BLaER1 treated with 17β-estradiol and CSF1 and Interleukin-3, amounts not matched to agents 10 nM and 100 nM (cell line): ENCODE measurements at regions not wholly inside any gene's neighbourhood (a gene's known extent, or its start where the extent isn't known, plus 50 kb on each side); places are given as distances from the start of the nearest gene placed in this dataset.

Experiments used
- H3K27ac ChIP-seq, 11 experiments: shearing (Covaris generic); formaldehyde crosslinking; 2 replicates each; pipeline ENCODE4 v1.8.1; 2022
- H3K27me3 ChIP-seq, 11 experiments: shearing (Covaris generic); formaldehyde crosslinking; 2 replicates each; pipeline ENCODE4 v1.8.1; 2022
- H3K36me3 ChIP-seq, 11 experiments: shearing (Covaris generic); formaldehyde crosslinking; 2 replicates each; pipeline ENCODE4 v1.8.1; 2022
- H3K4me1 ChIP-seq, 10 experiments: shearing (Covaris generic); formaldehyde crosslinking; 2 replicates each; pipeline ENCODE4 v1.8.1; 2022
- H3K4me2 ChIP-seq, 11 experiments: shearing (Covaris generic); formaldehyde crosslinking; 2 replicates each; pipeline ENCODE4 v1.8.1; 2022
- H3K4me3 ChIP-seq, 10 experiments: shearing (Covaris generic); formaldehyde crosslinking; 2 replicates each; pipeline ENCODE4 v1.8.1; 2022
- H3K9ac ChIP-seq, 11 experiments: shearing (Covaris generic); formaldehyde crosslinking; 2 replicates each; pipeline ENCODE4 v1.8.1; 2022
- H3K9me3 ChIP-seq, 11 experiments: shearing (Covaris generic); formaldehyde crosslinking; replicated peaks in 1 of 11; 2 replicates each; pipeline ENCODE4 v1.8.1; 2022
- H4K20me1 ChIP-seq, 11 experiments: shearing (Covaris generic); formaldehyde crosslinking; 2 replicates each; pipeline ENCODE4 v1.8.1; 2022
- Cebpa-rat ChIP-seq, 11 experiments: shearing (Covaris generic); IDR thresholded peaks; 2 replicates each; pipeline ENCODE4 v1.8.1; 2022

DNA sequence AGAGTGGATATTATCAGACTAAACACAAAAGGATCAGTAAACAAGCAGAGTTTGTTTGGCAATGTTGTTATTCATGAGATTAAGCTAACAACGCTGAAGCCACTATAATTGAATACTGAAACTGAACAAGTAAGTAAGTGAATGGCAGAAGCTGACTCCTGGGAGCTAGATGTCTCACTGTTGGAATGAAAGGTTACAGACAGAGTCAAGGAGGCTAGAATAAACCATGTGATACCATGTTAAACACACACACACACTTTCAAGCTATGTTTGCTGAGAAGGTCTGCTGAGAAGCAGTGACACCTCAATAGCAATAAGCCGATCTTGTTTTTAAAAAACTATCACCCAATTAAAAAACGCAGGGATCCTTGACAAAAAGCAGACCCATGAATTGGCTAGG is 1609.4 kb upstream of the MIR17HG start:
- Histone ChIP-seq H3K4me3 (no peak overlapping the region), H3K4me1 (no peaks in the 10 kb centered on the region)

DNA sequence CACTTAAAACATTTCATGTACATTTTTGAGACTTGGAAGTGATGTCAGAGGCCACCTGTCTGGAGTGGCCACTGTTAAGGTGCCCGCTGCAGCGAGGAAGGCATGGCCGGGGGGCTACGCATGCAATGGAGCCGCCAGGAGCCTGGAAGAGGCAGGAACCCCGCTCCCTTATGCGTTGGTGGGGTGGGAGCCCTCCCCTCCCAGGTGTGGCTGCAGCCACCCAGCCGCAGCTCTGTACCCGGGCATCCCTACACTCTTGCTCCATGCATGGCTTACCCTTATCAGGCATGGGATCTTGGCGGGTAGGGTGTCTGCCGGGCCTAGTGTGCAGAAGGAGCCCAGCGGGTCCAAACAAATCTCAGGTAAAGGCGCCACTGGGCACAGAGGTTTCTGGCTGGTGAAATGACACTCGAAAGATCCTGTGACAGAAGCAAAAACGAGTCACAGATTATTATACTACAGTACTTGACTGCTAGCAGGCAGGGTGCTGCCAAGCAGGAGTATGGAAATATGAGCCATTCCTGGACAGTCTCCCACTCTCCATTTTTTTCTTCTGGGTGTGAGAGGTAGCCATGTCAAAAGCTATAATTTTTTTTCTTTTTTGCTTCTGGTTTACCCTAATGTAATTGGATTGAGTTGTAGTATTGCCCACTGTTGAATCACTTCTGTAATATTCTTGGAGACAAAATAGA is 1606.3 kb upstream of the MIR17HG start:
- H4K20me1 ChIP-seq = no peaks in the 10 kb centered on the region
- H3K4me3 ChIP-seq = no peak overlapping the region
- H3K4me2 ChIP-seq = no peak overlapping the region
- H3K4me1 ChIP-seq = no peaks in the 10 kb centered on the region
- no peaks in the 10 kb centered on the region for H3K9me3 ChIP-seq
- TF ChIP-seq Cebpa-rat (IDR thresholded peaks at IDR 0.05) = no peak
- no peak overlapping the region for H3K27ac ChIP-seq
- H3K36me3 ChIP-seq = no peaks in the 10 kb centered on the region
- no peaks in the 10 kb centered on the region for H3K27me3 ChIP-seq
- no peak overlapping the region for H3K9ac ChIP-seq

More for the DNA sequence above, 1609.4 kb upstream of the MIR17HG start:
- no peaks in the 10 kb centered on the region for H3K36me3 ChIP-seq
- H3K9ac ChIP-seq = no peak overlapping the region
- no peaks in the 10 kb centered on the region for H3K27me3 ChIP-seq
- no peaks in the 10 kb centered on the region for H4K20me1 ChIP-seq
- H3K9me3 ChIP-seq = no peaks in the 10 kb centered on the region
- H3K27ac ChIP-seq = no peak overlapping the region
- no peak overlapping the region for H3K4me2 ChIP-seq
- TF ChIP-seq Cebpa-rat (IDR thresholded peaks at IDR 0.05) = no peak

DNA sequence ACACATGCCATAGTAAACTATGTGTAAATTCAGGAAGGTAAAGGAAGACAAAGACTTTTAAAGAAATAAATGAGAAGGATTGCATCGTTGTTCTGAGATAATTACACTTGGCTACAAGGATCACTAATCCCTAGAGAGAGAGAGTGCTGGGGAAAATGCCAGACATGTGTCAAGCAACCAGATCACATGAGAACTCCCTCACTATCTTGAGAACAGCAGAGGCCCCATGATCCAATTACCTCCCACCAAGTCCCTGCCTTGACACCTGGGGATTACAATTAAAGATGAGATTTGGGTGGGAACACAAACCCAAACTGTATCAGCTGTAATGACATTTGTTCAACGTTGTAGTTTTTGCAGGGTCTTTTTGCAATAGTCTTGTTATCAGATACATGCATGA is 1600.9 kb upstream of the MIR17HG start:
- Histone ChIP-seq H3K4me1 (peaks cover 0 to 10% (median 0%) of the 10 kb centered on the region in 10 experiments; a peak in 4 of 20 replicates), H3K27me3 (no peaks in the 10 kb centered on the region), H4K20me1 (no peaks in the 10 kb centered on the region), H3K4me2 (no peak overlapping the region), H3K9ac (no peak overlapping the region), H3K36me3 (no peaks in the 10 kb centered on the region), H3K27ac (no peak overlapping the region), H3K9me3 (no peaks in the 10 kb centered on the region), H3K4me3 (no peak overlapping the region)
- TF ChIP-seq Cebpa-rat (IDR thresholded peaks at IDR 0.05) = no peak

DNA sequence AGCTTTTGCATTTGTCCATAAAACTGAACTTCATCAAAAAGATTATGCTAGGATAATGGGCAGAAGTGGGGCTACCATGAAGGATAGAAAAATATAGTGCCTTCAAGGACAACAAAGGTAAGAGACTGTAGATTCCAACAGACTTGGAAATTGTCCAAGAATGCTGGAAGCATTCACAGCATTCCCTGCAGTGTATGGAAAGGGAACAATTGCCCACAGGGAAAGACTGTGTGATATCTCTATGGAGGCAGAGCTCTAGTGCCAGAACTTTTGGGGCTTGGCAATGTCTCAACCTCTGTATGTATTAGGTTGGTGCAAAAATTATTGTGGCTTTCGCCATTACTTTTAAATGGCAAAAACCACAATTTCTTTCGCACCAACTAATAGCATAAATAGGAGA is 1598.8 kb upstream of the MIR17HG start:
- H3K4me3 ChIP-seq = no peak overlapping the region
- H3K4me1 ChIP-seq = peaks cover 0 to 10% (median 0%) of the 10 kb centered on the region in 10 experiments; a peak in 4 of 20 replicates
- H3K36me3 ChIP-seq = no peaks in the 10 kb centered on the region
- no peak overlapping the region; a peak in 1 of 22 replicates for H3K4me2 ChIP-seq
- no peak overlapping the region for H3K27ac ChIP-seq
- no peaks in the 10 kb centered on the region for H4K20me1 ChIP-seq
- no peak for TF ChIP-seq Cebpa-rat (IDR thresholded peaks at IDR 0.05)
- H3K27me3 ChIP-seq = no peaks in the 10 kb centered on the region
- H3K9ac ChIP-seq = no peak overlapping the region
- H3K9me3 ChIP-seq = no peaks in the 10 kb centered on the region

DNA sequence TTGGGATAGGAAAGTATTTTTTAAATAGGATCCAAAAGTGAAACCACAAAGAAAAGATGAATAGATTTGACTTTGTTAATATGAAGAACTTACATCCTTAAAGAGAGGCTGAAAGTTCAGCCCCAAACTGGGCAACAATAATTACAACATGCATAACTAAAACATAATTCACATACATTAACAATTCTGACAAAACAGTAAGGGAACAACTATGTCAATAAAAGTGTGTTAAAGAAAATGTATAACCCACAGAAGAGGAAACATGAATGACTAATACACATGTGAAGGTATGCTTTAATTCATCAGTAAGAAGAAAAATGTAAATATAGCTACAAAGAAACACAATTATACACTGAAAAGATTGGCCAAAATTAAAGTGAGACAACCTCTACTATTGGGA is 1597.6 kb upstream of the MIR17HG start:
- TF ChIP-seq Cebpa-rat (IDR thresholded peaks at IDR 0.05) = no peak
- no peaks in the 10 kb centered on the region for H3K9me3 ChIP-seq
- no peak overlapping the region for H3K9ac ChIP-seq
- no peaks in the 10 kb centered on the region for H3K27me3 ChIP-seq
- peaks cover 0 to 10% (median 0%) of the 10 kb centered on the region in 10 experiments; a peak in 4 of 20 replicates for H3K4me1 ChIP-seq
- H3K4me2 ChIP-seq = no peak overlapping the region
- H3K4me3 ChIP-seq = no peak overlapping the region
- H3K36me3 ChIP-seq = no peaks in the 10 kb centered on the region
- no peaks in the 10 kb centered on the region for H4K20me1 ChIP-seq
- no peak overlapping the region for H3K27ac ChIP-seq

DNA sequence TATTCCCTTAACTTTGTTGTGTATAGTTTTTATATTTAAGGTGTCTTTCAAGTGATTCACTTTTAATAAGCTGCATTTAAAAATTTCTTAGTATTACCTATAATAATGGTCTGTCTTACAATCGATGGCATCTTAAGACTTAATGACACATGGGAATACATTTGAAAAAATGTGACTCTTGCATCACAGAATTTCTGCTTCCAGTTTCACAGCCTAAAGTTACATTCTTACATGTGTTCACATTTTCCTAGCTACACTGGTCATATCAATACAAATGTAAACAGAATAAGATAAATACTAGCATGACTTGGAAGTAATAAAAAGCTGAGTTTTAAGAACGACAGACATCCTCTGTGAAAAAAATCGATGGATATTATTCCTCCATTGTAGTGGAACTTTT is 1597.1 kb upstream of the MIR17HG start:
- no peak for TF ChIP-seq Cebpa-rat (IDR thresholded peaks at IDR 0.05)
- no peak overlapping the region for H3K4me3 ChIP-seq
- no peak overlapping the region for H3K27ac ChIP-seq
- H3K9ac ChIP-seq = no peak overlapping the region
- H3K27me3 ChIP-seq = no peaks in the 10 kb centered on the region
- H4K20me1 ChIP-seq = no peaks in the 10 kb centered on the region
- H3K4me1 ChIP-seq = peaks cover 0 to 10% (median 0%) of the 10 kb centered on the region in 10 experiments; a peak in 4 of 20 replicates
- no peaks in the 10 kb centered on the region for H3K36me3 ChIP-seq
- H3K4me2 ChIP-seq = no peak overlapping the region
- H3K9me3 ChIP-seq = no peaks in the 10 kb centered on the region; a peak in 1 of 22 replicates

DNA sequence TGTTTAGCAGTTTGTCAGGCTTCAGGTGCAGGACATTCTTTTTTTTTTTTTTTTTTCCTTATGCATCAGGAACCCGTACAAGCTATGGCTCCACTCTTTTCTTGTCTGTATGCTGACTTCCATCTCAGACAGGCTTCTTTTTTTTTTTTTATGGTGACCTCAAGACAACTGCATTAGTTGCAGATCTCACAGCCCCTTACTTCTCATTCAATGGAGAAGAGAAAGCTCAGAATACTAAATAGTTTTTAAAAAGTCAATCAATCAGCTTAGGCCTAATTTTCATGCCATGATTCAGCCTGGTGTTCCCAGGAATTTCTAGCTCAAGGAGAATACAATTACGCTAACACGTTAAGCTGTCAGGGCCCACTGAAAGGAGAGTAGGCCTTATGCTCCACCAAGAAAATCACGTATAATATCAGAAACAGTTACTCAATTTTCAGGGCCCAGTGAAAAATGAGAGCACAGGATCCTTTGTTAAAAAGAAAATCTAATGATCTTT is 1596.0 kb upstream of the MIR17HG start:
- H3K9ac ChIP-seq = no peak overlapping the region
- H3K9me3 ChIP-seq = peaks cover 9 to 11% (median 10%) of the 10 kb centered on the region in 11 experiments
- peaks cover 0 to 16% (median 2%) of the 10 kb centered on the region in 10 experiments; a peak in 8 of 20 replicates for H3K4me1 ChIP-seq
- H4K20me1 ChIP-seq = no peaks in the 10 kb centered on the region
- TF ChIP-seq Cebpa-rat (IDR thresholded peaks at IDR 0.05) = no peak
- no peaks in the 10 kb centered on the region for H3K36me3 ChIP-seq
- H3K27me3 ChIP-seq = no peaks in the 10 kb centered on the region
- no peak overlapping the region for H3K4me2 ChIP-seq
- H3K4me3 ChIP-seq = no peak overlapping the region
- no peak overlapping the region for H3K27ac ChIP-seq

DNA sequence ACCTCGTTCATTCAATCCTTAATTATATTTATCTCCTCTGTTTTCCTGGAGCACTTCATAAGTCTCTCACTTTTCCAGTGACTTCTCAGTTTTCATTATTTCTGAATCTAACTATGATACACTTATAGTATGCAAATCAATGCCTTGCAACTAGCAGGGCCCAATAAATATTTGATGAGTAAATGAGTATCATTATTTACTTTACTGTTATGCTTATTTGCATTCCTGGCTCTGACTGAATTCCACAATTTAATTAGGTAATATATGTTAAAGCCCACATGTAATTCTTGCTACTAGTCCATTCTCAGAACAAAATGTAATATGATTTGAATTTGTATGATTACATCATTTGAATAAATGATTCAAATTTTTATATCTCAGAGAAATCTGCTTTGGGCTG is 1595.1 kb upstream of the MIR17HG start:
- H4K20me1 ChIP-seq = no peaks in the 10 kb centered on the region

DNA sequence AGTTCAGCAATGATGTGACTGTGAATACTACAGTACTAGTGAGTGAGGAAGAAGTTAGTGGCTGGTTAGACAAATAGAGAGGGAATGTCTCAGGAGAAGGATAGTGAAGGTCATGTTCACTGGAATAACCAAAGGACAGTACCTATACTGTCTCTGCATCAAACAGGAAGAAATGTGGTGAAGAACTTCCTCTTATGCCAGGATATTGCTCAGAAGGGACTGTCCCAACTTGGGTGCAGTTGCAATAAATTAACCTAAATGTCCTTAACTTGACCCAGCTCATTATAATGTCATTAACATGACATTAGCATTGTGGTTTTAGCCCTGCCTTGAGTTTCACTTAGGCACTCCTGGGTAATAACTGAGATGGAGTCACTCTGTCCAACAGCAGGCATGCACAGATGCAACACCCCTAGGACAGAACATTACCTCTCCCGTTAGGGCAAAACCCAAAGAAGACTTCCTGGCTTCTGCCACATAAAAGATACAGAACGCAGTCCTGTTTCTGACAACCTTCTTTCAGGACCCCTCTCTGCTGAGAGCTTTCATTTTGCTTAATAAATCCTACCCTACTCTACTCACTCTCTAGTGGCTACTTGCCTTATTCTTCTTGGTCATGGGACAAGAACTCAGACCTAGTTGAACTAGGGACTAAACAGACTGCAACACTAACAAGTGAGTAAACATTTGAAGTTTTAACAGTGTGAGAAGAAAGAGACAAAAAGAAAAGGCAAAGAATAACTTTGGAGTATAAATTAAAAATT is 1591.6 kb upstream of the MIR17HG start:
- H3K4me3 ChIP-seq = no peak overlapping the region
- TF ChIP-seq Cebpa-rat (IDR thresholded peaks at IDR 0.05) = peak in 1 of 11 experiments; percentile 28; a peak in 1 of 22 replicates
- H3K4me1 ChIP-seq = peaks cover 0 to 6% (median 2%) of the 10 kb centered on the region in 10 experiments; a peak in 6 of 20 replicates
- peaks cover 10 to 13% (median 11%) of the 10 kb centered on the region in 11 experiments for H3K9me3 ChIP-seq
- H3K36me3 ChIP-seq = no peaks in the 10 kb centered on the region
- no peak overlapping the region for H3K27ac ChIP-seq
- peak overlapping the region in 5 of 11 experiments; percentile 0 to 46 (median 16); a peak in 6 of 22 replicates for H3K4me2 ChIP-seq
- no peaks in the 10 kb centered on the region for H4K20me1 ChIP-seq
- H3K9ac ChIP-seq = no peak overlapping the region
- H3K27me3 ChIP-seq = no peaks in the 10 kb centered on the region

More for the DNA sequence above, 1595.1 kb upstream of the MIR17HG start:
- no peak overlapping the region for H3K4me2 ChIP-seq
- H3K27ac ChIP-seq = no peak overlapping the region
- H3K4me3 ChIP-seq = no peak overlapping the region
- peaks cover 10 to 13% (median 11%) of the 10 kb centered on the region in 11 experiments for H3K9me3 ChIP-seq
- no peaks in the 10 kb centered on the region for H3K36me3 ChIP-seq
- H3K9ac ChIP-seq = no peak overlapping the region
- TF ChIP-seq Cebpa-rat (IDR thresholded peaks at IDR 0.05) = no peak
- no peaks in the 10 kb centered on the region for H3K27me3 ChIP-seq
- H3K4me1 ChIP-seq = peaks cover 0 to 16% (median 2%) of the 10 kb centered on the region in 10 experiments; a peak in 8 of 20 replicates
